HG03097 (cell line): ENCODE measurements at regions not wholly inside any gene's neighbourhood (a gene's known extent, or its start where the extent isn't known, plus 50 kb on each side); places are given as distances from the start of the nearest gene placed in this dataset.
"Not testable (repeated sequence)": the region's sequence is repeated elsewhere in the genome, so short reads cannot be mapped to it uniquely, and the experiment has no call there.

Experiments
- ATAC-seq: cut with Tn5 transposase; IDR thresholded peaks from one replicate; pipeline ENCODE4 v1.9.1; 2021; ENCODE audit not compliant: unreplicated experiment, low FRiP score

- no peak for ATAC-seq
Observed at GRCh38 chr9:30579810-30580209, 1804.6 kb upstream of the ACO1 start.

- no peak for ATAC-seq
Observed at GRCh38 chr9:30582240-30582639, 1802.2 kb upstream of the ACO1 start.

GRCh38 chr9:30584559-30584958 lies 1799.9 kb upstream of the ACO1 start:
- no peak for ATAC-seq

- ATAC-seq, result no peak
Observed at GRCh38 chr9:30591461-30591860, 1793.0 kb upstream of the ACO1 start.

- no peak for ATAC-seq
Observed at GRCh38 chr9:30597608-30598007, 1786.8 kb upstream of the ACO1 start.

- ATAC-seq, result no peak
Observed at GRCh38 chr9:30605936-30606335, 1778.5 kb upstream of the ACO1 start.

- ATAC-seq, result no peak
Observed at GRCh38 chr9:30609713-30610112, 1774.7 kb upstream of the ACO1 start.

- ATAC-seq, result not testable (repeated sequence)
Observed at GRCh38 chr9:30616782-30617181, 1767.7 kb upstream of the ACO1 start.

GRCh38 chr9:30622561-30622960 lies 1761.9 kb upstream of the ACO1 start:
- ATAC-seq, result no peak

- ATAC-seq, result no peak
Observed at GRCh38 chr9:30628915-30629567, 1755.4 kb upstream of the ACO1 start.

- no peak for ATAC-seq
Observed at GRCh38 chr9:30630459-30630858, 1754.0 kb upstream of the ACO1 start.

- not testable (repeated sequence) for ATAC-seq
Observed at GRCh38 chr9:30646639-30647038, 1737.8 kb upstream of the ACO1 start.

GRCh38 chr9:30661925-30662324 lies 1722.5 kb upstream of the ACO1 start:
- ATAC-seq, result no peak

GRCh38 chr9:30670805-30671562 lies 1713.5 kb upstream of the ACO1 start:
- ATAC-seq, result no peak

- ATAC-seq, result no peak
Observed at GRCh38 chr9:30673132-30673531, 1711.3 kb upstream of the ACO1 start.

GRCh38 chr9:30676651-30677050 lies 1707.8 kb upstream of the ACO1 start:
- no peak for ATAC-seq

GRCh38 chr9:30677221-30677620 lies 1707.2 kb upstream of the ACO1 start:
- ATAC-seq, result no peak

GRCh38 chr9:30688801-30689200 lies 1695.6 kb upstream of the ACO1 start:
- no peak for ATAC-seq

- ATAC-seq, result no peak
Observed at GRCh38 chr9:30697958-30698357, 1686.5 kb upstream of the ACO1 start.

- ATAC-seq, result no peak
Observed at GRCh38 chr9:30711591-30711990, 1672.9 kb upstream of the ACO1 start.

GRCh38 chr9:30713243-30713642 lies 1671.2 kb upstream of the ACO1 start:
- ATAC-seq, result no peak

GRCh38 chr9:30714389-30714788 lies 1670.1 kb upstream of the ACO1 start:
- ATAC-seq, result no peak
